HK-2 (cell line): ENCODE measurements at regions not wholly inside any gene's neighbourhood (a gene's known extent, or its start where the extent isn't known, plus 50 kb on each side); places are given as distances from the start of the nearest gene placed in this dataset.
A peak's percentile ranks its signal among the peaks of the same experiment; 100 is the strongest.
"Not testable (repeated sequence)": the region's sequence is repeated elsewhere in the genome, so short reads cannot be mapped to it uniquely, and the experiment has no call there.

Experiments
- DNase-seq: peaks from one replicate; pipeline ENCODE4 v3.0.0-alpha.2; 2018; ENCODE audit not compliant: unreplicated experiment

GRCh38 chrX:54615109-54615508, 85.1 kb downstream of the GNL3L start:
- DNase-seq: no peak

- no peak for DNase-seq
These were observed 103.6 kb downstream of the GNL3L start for GRCh38 chrX:54633641-54634040.

GRCh38 chrX:54639018-54639345, 109.0 kb downstream of the GNL3L start:
- no peak for DNase-seq

GRCh38 chrX:54639346-54640102, 109.5 kb downstream of the GNL3L start:
- DNase-seq: peak; percentile 92

- no peak for DNase-seq
These were observed 110.2 kb downstream of the GNL3L start for GRCh38 chrX:54640103-54640690.

- DNase-seq: no peak
These were observed 110.7 kb downstream of the GNL3L start for GRCh38 chrX:54640736-54641135.

- DNase-seq: no peak
These were observed 111.5 kb downstream of the GNL3L start for GRCh38 chrX:54641530-54641929.

GRCh38 chrX:54647607-54648006, 117.6 kb downstream of the GNL3L start:
- not testable (repeated sequence) for DNase-seq

- no peak for DNase-seq
These were observed 129.5 kb downstream of the GNL3L start for GRCh38 chrX:54659547-54659946.

- no peak for DNase-seq
These were observed 122.3 kb downstream of the ITIH6 start for GRCh38 chrX:54675762-54676161.

GRCh38 chrX:54695231-54695630, 102.8 kb downstream of the ITIH6 start:
- DNase-seq: no peak

GRCh38 chrX:54695816-54696487, 102.1 kb downstream of the ITIH6 start:
- DNase-seq: no peak
